PC-3 (cell line): ENCODE measurements at regions not wholly inside any gene's neighbourhood (a gene's known extent, or its start where the extent isn't known, plus 50 kb on each side); places are given as distances from the start of the nearest gene placed in this dataset.
A peak's percentile ranks its signal among the peaks of the same experiment; 100 is the strongest.

ENCODE experiments used
- ATAC-seq: fragments of 200-7000 bp; cut with Tn5 transposase; 2 replicates; pipeline ENCODE4 v1.9.1; 2020; ENCODE audit warnings: mild to moderate bottlenecking, moderate library complexity
- BruUV-seq: library from RNA; stranded (reverse); fragments of 400-500 nt; replicated peaks from 2 replicates; lab custom pipeline; 2021; lab: Mats Ljungman, UMichigan
- CTCF ChIA-PET: fragments of 300-600 bp; sonication (Branson Sonifier 250); formaldehyde crosslinking; loops from one replicate; lab custom pipeline; 2022; ENCODE audit warnings: antibody characterized with exemption; lab: Charles Lee
- POLR2A ChIA-PET: fragments of 300-600 bp; sonication (Branson Sonifier 250); formaldehyde crosslinking; loops from one replicate; lab custom pipeline; 2022; ENCODE audit warnings: antibody characterized with exemption; ENCODE audit not compliant: unreplicated experiment; lab: Charles Lee
- DNase-seq: peaks from one replicate; pipeline ENCODE4 v3.0.0-alpha.2; 2015
- H2AFZ ChIP-seq: fragments of 300-600 bp; sonication (generic); 2 replicates; pipeline ENCODE4 v1.6.0; 2016; ENCODE audit warnings: antibody characterized with exemption, low read length
- H3F3A ChIP-seq: fragments of 300-600 bp; sonication (generic); one replicate; pipeline ENCODE4 v1.6.0; 2017; ENCODE audit warnings: antibody characterized with exemption, low read length, control low read depth, mild to moderate bottlenecking; ENCODE audit not compliant: unreplicated experiment
- H3K27ac ChIP-seq: fragments of 300-600 bp; sonication (generic); 2 replicates; pipeline ENCODE4 v1.5.1; 2016; ENCODE audit warnings: mild to moderate bottlenecking, low read length
- H3K27me3 ChIP-seq: fragments of 300-600 bp; sonication (generic); 2 replicates; pipeline ENCODE4 v1.6.1; 2016; ENCODE audit warnings: low read length, mixed read lengths
- H3K36me3 ChIP-seq: fragments of 300-600 bp; sonication (generic); 2 replicates; pipeline ENCODE4 v1.6.1; 2016; ENCODE audit warnings: low read depth, mixed run types, low read length, mixed read lengths
- H3K4me1 ChIP-seq: fragments of 300-600 bp; sonication (generic); 2 replicates; pipeline ENCODE4 v1.5.1; 2016; ENCODE audit warnings: low read length; ENCODE audit not compliant: insufficient read depth
- H3K4me2 ChIP-seq: fragments of 300-600 bp; sonication (generic); 2 replicates; pipeline ENCODE4 v1.6.0; 2016; ENCODE audit warnings: low read length
- H3K4me3 ChIP-seq: fragments of 300-600 bp; sonication (generic); 2 replicates; pipeline ENCODE4 v1.5.1; 2016; ENCODE audit warnings: mild to moderate bottlenecking, low read length, mixed read lengths
- H3K79me2 ChIP-seq: fragments of 300-600 bp; sonication (generic); 2 replicates; pipeline ENCODE4 v1.6.1; 2017; ENCODE audit warnings: low read length, mixed read lengths
- H3K9ac ChIP-seq: fragments of 300-600 bp; sonication (generic); 2 replicates; pipeline ENCODE4 v1.6.0; 2016; ENCODE audit warnings: mild to moderate bottlenecking, low read length
- H3K9me2 ChIP-seq: fragments of 300-600 bp; sonication (generic); replicated peaks from 2 replicates; pipeline ENCODE4 v1.6.1; 2016; ENCODE audit warnings: mixed run types, low read length, mixed read lengths
- H3K9me3 ChIP-seq: fragments of 300-600 bp; sonication (generic); 2 replicates; pipeline ENCODE4 v1.6.1; 2016; ENCODE audit warnings: low read length, mixed read lengths
- H4K20me1 ChIP-seq: fragments of 300-600 bp; sonication (generic); 2 replicates; pipeline ENCODE4 v1.6.1; 2016; ENCODE audit warnings: low read length, mixed read lengths
- EZH2 ChIP-seq: fragments of 300-600 bp; sonication (generic); IDR thresholded peaks from one replicate; pipeline ENCODE4 v1.6.1; 2017; ENCODE audit warnings: antibody characterized with exemption, mild to moderate bottlenecking, low read length; ENCODE audit not compliant: unreplicated experiment
- EZH2phosphoT487 ChIP-seq: fragments of 300-600 bp; sonication (generic); IDR thresholded peaks from 2 replicates; pipeline ENCODE4 v1.6.1; 2018; ENCODE audit warnings: mild to moderate bottlenecking, antibody characterized with exemption, low read length, borderline replicate concordance
- intact Hi-C: fragments of 100-400 bp; cut with micrococcal nuclease; formaldehyde crosslinking; loops from 2 replicates; pipeline ENCODE4 v1.9.0; 2023
- TF ChIP-seq, protein P1 (sequence below): fragments of 300-600 bp; sonication (generic); conservative IDR thresholded peaks from 2 replicates; pipeline ENCODE4 v1.5.1; 2017; ENCODE audit warnings: antibody characterized with exemption, low read depth, mild to moderate bottlenecking, low read length

- Histone ChIP-seq H3K4me3 (no peak overlapping the region), H3K36me3 (no peaks in the 10 kb centered on the region), H3K27ac (no peak overlapping the region), H3K4me1 (peaks cover 24% of the 10 kb centered on the region), H3K27me3 (no peaks in the 10 kb centered on the region), H4K20me1 (no peaks in the 10 kb centered on the region), H3K79me2 (no peaks in the 10 kb centered on the region), H3K9ac (no peak overlapping the region), H2AFZ (no peak overlapping the region), H3K4me2 (no peak overlapping the region), H3K9me2 (no peaks in the 10 kb centered on the region), H3F3A (peaks cover 3% of the 10 kb centered on the region), H3K9me3 (no peaks in the 10 kb centered on the region)
- intact Hi-C loops, result no loop called here
- ChIA-PET POLR2A (no interaction called here), CTCF (no interaction called here)
- ATAC-seq (no peak; the same call in 1 of the 2 replicates), DNase-seq (peak; percentile 28)
- no TSS peak for BruUV-seq
- TF ChIP-seq EZH2phosphoT487, result no peak
- no peak for TF ChIP-seq EZH2
- TF ChIP-seq, protein P1, sequence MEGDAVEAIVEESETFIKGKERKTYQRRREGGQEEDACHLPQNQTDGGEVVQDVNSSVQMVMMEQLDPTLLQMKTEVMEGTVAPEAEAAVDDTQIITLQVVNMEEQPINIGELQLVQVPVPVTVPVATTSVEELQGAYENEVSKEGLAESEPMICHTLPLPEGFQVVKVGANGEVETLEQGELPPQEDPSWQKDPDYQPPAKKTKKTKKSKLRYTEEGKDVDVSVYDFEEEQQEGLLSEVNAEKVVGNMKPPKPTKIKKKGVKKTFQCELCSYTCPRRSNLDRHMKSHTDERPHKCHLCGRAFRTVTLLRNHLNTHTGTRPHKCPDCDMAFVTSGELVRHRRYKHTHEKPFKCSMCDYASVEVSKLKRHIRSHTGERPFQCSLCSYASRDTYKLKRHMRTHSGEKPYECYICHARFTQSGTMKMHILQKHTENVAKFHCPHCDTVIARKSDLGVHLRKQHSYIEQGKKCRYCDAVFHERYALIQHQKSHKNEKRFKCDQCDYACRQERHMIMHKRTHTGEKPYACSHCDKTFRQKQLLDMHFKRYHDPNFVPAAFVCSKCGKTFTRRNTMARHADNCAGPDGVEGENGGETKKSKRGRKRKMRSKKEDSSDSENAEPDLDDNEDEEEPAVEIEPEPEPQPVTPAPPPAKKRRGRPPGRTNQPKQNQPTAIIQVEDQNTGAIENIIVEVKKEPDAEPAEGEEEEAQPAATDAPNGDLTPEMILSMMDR, result no peak
Measured at GRCh38 chr12:116459916-116460663, 99.1 kb upstream of the MAP1LC3B2 start.

DNA sequence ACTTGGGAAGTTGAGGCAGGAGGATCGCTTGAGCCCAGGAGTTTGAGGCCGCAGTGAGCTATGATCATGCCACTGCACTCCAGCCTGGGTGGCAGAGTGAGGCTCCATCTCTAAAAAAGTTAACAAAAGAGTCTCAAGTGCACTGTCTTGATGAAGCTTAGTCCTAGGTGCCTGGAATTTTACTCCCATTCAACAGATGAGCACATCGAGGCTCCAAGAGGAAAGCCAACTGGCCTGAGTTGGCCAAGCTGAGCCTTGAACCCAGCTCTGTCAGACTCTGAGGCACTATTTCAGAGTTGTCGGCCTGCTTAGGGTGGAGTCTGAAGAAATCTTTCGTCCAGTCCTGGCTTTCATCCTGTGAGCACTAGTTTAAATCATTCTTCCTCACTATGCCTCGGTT lies 98.1 kb upstream of the MAP1LC3B2 start:
- Histone ChIP-seq H3F3A (no peaks in the 10 kb centered on the region), H4K20me1 (no peaks in the 10 kb centered on the region), H3K4me2 (no peak overlapping the region), H3K27me3 (no peaks in the 10 kb centered on the region), H3K4me3 (no peak overlapping the region), H3K79me2 (no peaks in the 10 kb centered on the region), H3K4me1 (peaks cover 15% of the 10 kb centered on the region), H3K9ac (no peak overlapping the region), H3K36me3 (no peaks in the 10 kb centered on the region), H3K27ac (no peak overlapping the region), H3K9me2 (no peaks in the 10 kb centered on the region), H3K9me3 (no peaks in the 10 kb centered on the region), H2AFZ (no peak overlapping the region)
- DNase-seq (no peak), ATAC-seq (no peak)
- POLR2A ChIA-PET, result no interaction called here
- intact Hi-C loops, result no loop called here
- no TSS peak for BruUV-seq
- CTCF ChIA-PET, result no interaction called here
- no peak for TF ChIP-seq EZH2phosphoT487
- TF ChIP-seq, protein P1, result no peak
- TF ChIP-seq EZH2, result no peak

DNA sequence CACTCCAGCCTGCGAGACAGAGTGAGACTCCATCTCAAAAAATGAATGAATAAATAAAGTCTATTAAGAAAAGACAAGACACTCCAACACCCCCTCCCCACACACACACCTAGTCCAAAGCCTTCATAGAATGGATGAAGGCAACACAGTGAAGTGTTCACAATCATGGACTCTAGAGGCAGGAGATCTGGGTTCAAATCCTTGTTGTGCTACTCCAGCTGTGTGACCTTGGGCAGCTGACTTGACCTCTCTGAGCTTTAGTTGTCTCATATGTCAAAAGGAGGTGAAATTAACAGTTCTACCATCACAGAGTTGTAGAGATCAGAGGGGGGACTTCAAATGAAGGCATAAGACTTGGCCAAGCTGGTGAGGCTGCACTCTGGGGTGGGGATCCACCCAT lies 95.8 kb upstream of the MAP1LC3B2 start:
- ATAC-seq (no peak), DNase-seq (no peak)
- BruUV-seq, result no TSS peak
- intact Hi-C loops, result no loop called here
- Histone ChIP-seq H3K27me3 (no peaks in the 10 kb centered on the region), H3K4me3 (no peak overlapping the region), H3K4me2 (no peak overlapping the region), H3K36me3 (no peaks in the 10 kb centered on the region), H3K79me2 (no peaks in the 10 kb centered on the region), H3K4me1 (0 out of 2 replicates have a peak, but pooled peaks cover 3% of the 10 kb centered on the region), H3K27ac (no peak overlapping the region), H2AFZ (no peak overlapping the region), H3F3A (no peaks in the 10 kb centered on the region), H3K9me3 (no peaks in the 10 kb centered on the region), H3K9ac (no peak overlapping the region), H4K20me1 (no peaks in the 10 kb centered on the region), H3K9me2 (no peaks in the 10 kb centered on the region)
- ChIA-PET POLR2A (interaction anchor here (0.5 kb wide), 1 partner anchor 11 kb away, joined by 3 read pairs; no protein-coding TSS in a partner anchor), CTCF (no interaction called here)
- TF ChIP-seq EZH2phosphoT487 (no peak), EZH2 (no peak)
- TF ChIP-seq, protein P1, result no peak
